Erythroblast (primary cell): ENCODE measurements at regions not wholly inside any gene's neighbourhood (a gene's known extent, or its start where the extent isn't known, plus 50 kb on each side); places are given as distances from the start of the nearest gene placed in this dataset.

Experiments used
- GATA1 ChIP-seq: IDR thresholded peaks from 2 replicates; pipeline ENCODE4 v1.6.1; 2011; ENCODE audit warnings: low read depth, mild to moderate bottlenecking, control low read depth, low read length, moderate library complexity
- POLR2A ChIP-seq: IDR thresholded peaks from 2 replicates; pipeline ENCODE4 v1.6.1; 2011; ENCODE audit warnings: mild to moderate bottlenecking, low read length

- TF ChIP-seq POLR2A (no peak), GATA1 (no peak)
Observed at GRCh38 chr5:144015961-144016360, 154.5 kb downstream of the YIPF5 start.
